ENCODE measurements at regions not wholly inside any gene's neighbourhood (a gene's known extent, or its start where the extent isn't known, plus 50 kb on each side); places are given as distances from the start of the nearest gene placed in this dataset.

- WGBS (ENCODE audit: low lambda C conversion rate), result 45% methylated on average over 2 of the region's 2 CpGs
- H3K4me2 ChIP-seq, result no peak overlapping the region
- H3K9me3 ChIP-seq, result no peaks in the 10 kb centered on the region
- no peak for DNase-seq
- no peaks in the 10 kb centered on the region for H3K9me2 ChIP-seq
- no peaks in the 10 kb centered on the region; the same call in 1 of the 2 replicates for H3K27me3 ChIP-seq (ENCODE audit: insufficient read depth)
- no peaks in the 10 kb centered on the region for H4K20me1 ChIP-seq (ENCODE audit: insufficient read depth)
- no peak overlapping the region for H2AFZ ChIP-seq (ENCODE audit: low read depth)
- TF ChIP-seq GATA2 (CRISPR knock-in tag; IDR thresholded peaks at IDR 0.05) (no peak), RCOR1 (IDR thresholded peaks at IDR 0.05; ENCODE audit: low read length) (no peak), EP300 (IDR thresholded peaks at IDR 0.05; ENCODE audit: borderline replicate concordance in 1 of 2, low read depth in 1 of 2, low read length in 1 of 2) (no peak), NFIC (IDR thresholded peaks at IDR 0.05; ENCODE audit: borderline replicate concordance) (no peak), ZBTB33 (IDR thresholded peaks at IDR 0.05; ENCODE audit: borderline replicate concordance, low read depth) (no peak), EZH2phosphoT487 (IDR thresholded peaks at IDR 0.05; ENCODE audit: borderline replicate concordance, low read depth) (no peak), MEF2A (IDR thresholded peaks at IDR 0.05; ENCODE audit: borderline replicate concordance, low read depth) (no peak), TEAD4 (IDR thresholded peaks at IDR 0.05; ENCODE audit: borderline replicate concordance, insufficient read depth) (no peak), TAF1 (IDR thresholded peaks at IDR 0.05; ENCODE audit: borderline replicate concordance, low read depth, low read length) (no peak), FOXM1 (IDR thresholded peaks at IDR 0.05; ENCODE audit: low read depth) (no peak), POLR2AphosphoS5 (IDR thresholded peaks at IDR 0.05; ENCODE audit: low read depth, low read length) (no peak)
- TF ChIP-seq, protein P1, sequence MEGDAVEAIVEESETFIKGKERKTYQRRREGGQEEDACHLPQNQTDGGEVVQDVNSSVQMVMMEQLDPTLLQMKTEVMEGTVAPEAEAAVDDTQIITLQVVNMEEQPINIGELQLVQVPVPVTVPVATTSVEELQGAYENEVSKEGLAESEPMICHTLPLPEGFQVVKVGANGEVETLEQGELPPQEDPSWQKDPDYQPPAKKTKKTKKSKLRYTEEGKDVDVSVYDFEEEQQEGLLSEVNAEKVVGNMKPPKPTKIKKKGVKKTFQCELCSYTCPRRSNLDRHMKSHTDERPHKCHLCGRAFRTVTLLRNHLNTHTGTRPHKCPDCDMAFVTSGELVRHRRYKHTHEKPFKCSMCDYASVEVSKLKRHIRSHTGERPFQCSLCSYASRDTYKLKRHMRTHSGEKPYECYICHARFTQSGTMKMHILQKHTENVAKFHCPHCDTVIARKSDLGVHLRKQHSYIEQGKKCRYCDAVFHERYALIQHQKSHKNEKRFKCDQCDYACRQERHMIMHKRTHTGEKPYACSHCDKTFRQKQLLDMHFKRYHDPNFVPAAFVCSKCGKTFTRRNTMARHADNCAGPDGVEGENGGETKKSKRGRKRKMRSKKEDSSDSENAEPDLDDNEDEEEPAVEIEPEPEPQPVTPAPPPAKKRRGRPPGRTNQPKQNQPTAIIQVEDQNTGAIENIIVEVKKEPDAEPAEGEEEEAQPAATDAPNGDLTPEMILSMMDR (IDR thresholded peaks at IDR 0.05), result no peak
- TF ChIP-seq, protein P2, sequence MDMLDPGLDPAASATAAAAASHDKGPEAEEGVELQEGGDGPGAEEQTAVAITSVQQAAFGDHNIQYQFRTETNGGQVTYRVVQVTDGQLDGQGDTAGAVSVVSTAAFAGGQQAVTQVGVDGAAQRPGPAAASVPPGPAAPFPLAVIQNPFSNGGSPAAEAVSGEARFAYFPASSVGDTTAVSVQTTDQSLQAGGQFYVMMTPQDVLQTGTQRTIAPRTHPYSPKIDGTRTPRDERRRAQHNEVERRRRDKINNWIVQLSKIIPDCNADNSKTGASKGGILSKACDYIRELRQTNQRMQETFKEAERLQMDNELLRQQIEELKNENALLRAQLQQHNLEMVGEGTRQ (IDR thresholded peaks at IDR 0.05; ENCODE audit: borderline replicate concordance, low read depth, low read length), result no peak
- TF ChIP-seq, protein P3, sequence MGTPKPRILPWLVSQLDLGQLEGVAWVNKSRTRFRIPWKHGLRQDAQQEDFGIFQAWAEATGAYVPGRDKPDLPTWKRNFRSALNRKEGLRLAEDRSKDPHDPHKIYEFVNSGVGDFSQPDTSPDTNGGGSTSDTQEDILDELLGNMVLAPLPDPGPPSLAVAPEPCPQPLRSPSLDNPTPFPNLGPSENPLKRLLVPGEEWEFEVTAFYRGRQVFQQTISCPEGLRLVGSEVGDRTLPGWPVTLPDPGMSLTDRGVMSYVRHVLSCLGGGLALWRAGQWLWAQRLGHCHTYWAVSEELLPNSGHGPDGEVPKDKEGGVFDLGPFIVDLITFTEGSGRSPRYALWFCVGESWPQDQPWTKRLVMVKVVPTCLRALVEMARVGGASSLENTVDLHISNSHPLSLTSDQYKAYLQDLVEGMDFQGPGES (IDR thresholded peaks at IDR 0.05; ENCODE audit: low read depth, low read length), result no peak
- TF ChIP-seq, protein P4, sequence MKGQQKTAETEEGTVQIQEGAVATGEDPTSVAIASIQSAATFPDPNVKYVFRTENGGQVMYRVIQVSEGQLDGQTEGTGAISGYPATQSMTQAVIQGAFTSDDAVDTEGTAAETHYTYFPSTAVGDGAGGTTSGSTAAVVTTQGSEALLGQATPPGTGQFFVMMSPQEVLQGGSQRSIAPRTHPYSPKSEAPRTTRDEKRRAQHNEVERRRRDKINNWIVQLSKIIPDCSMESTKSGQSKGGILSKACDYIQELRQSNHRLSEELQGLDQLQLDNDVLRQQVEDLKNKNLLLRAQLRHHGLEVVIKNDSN (IDR thresholded peaks at IDR 0.05; ENCODE audit: borderline replicate concordance, low read depth), result no peak
- H3K79me2 ChIP-seq (ENCODE audit: insufficient read depth), result no peaks in the 10 kb centered on the region
- ChIA-PET CTCF (interaction anchor here (1.5 kb wide), 1 partner anchor 243 kb away, joined by 4 read pairs; no protein-coding TSS in a partner anchor), POLR2A (no interaction called here)
- H3K27ac ChIP-seq (ENCODE audit: low read depth in 2 of 2, low read length in 1 of 2), result no peak overlapping the region
- H3K9ac ChIP-seq, result no peak overlapping the region
- H3K4me1 ChIP-seq (ENCODE audit: control insufficient read depth in 1 of 2, insufficient read depth in 2 of 2, low read depth in 1 of 2, low read length in 1 of 2), result no peaks in the 10 kb centered on the region
- H3K4me3 ChIP-seq (ENCODE audit: low read depth in 2 of 2, low read length in 1 of 2), result no peak overlapping the region
- H3K36me3 ChIP-seq (replicated peaks in 1 of 2; ENCODE audit: control insufficient read depth in 1 of 2, insufficient read depth in 2 of 2, low read length in 1 of 2), result no peaks in the 10 kb centered on the region
- H3F3A ChIP-seq (replicated peaks; ENCODE audit: insufficient read depth), result no peaks in the 10 kb centered on the region
Measured at GRCh38 chr13:107912745-107913144, 302.6 kb downstream of the LIG4 start.
